T-cell (primary cell): ENCODE measurements at regions not wholly inside any gene's neighbourhood (a gene's known extent, or its start where the extent isn't known, plus 50 kb on each side); places are given as distances from the start of the nearest gene placed in this dataset.

Experiments used
- ATAC-seq, 4 experiments: fragments of 200-7000 bp in 3 of 4; fragments of 150-1000 bp in 1 of 4; cut with Tn5 transposase; replicated peaks in 1 of 4; 1 replicate in 3 of 4; 2 replicates in 1 of 4; pipeline ENCODE4 v1.10.0; 2021; ENCODE audit warnings: moderate library complexity in 3 of 4, mild to moderate bottlenecking in 2 of 4, moderate number of reproducible peaks in 1 of 4
- CTCF ChIA-PET, 2 donors: fragments of 300-600 bp; sonication (Branson Sonifier 250); formaldehyde crosslinking; loops; one replicate each; lab custom pipeline; 2022; ENCODE audit warnings: antibody characterized with exemption in 2 of 2; lab: Charles Lee
- POLR2A ChIA-PET, 2 donors: fragments of 300-600 bp; sonication (Branson Sonifier 250); formaldehyde crosslinking; loops; one replicate each; lab custom pipeline; 2022; ENCODE audit warnings: antibody characterized with exemption in 2 of 2; lab: Charles Lee
- DNase-seq, 35 experiments: peaks; one replicate each; pipeline versions ENCODE4 v3.0.0 to v3.0.0-alpha.2; 2013 to 2023
- H3K27ac ChIP-seq: one replicate; pipeline ENCODE4 v1.5.1; 2013; ENCODE audit warnings: low read length
- H3K27me3 ChIP-seq, 2 experiments: replicated peaks in 1 of 2; 1 replicate in 1 of 2; 2 replicates in 1 of 2; pipeline versions ENCODE4 v1.6.1 to v1.7.0; 2013; ENCODE audit warnings: low read length in 1 of 2, mixed read lengths in 1 of 2; ENCODE audit not compliant: control insufficient read depth in 2 of 2, insufficient read depth in 2 of 2; ENCODE audit errors: extremely low read depth in 1 of 2
- H3K36me3 ChIP-seq, 2 donors: 1 replicate in 1 of 2; 2 replicates in 1 of 2; pipeline versions ENCODE4 v1.6.1 to v1.7.0; 2013; ENCODE audit warnings: low read length in 1 of 2; ENCODE audit not compliant: control insufficient read depth in 2 of 2, insufficient read depth in 1 of 2; ENCODE audit errors: extremely low read depth in 1 of 2
- H3K4me1 ChIP-seq, 2 experiments: 1 replicate in 1 of 2; 2 replicates in 1 of 2; pipeline versions ENCODE4 v1.6.1 to v1.7.0; 2013; ENCODE audit warnings: low read length in 2 of 2, mixed read lengths in 1 of 2; ENCODE audit not compliant: insufficient read depth in 2 of 2, control insufficient read depth in 1 of 2; ENCODE audit errors: extremely low read depth in 1 of 2
- H3K4me3 ChIP-seq, 2 donors: 1 replicate in 1 of 2; 2 replicates in 1 of 2; pipeline versions ENCODE4 v1.5.1 to v1.7.0; 2013; ENCODE audit warnings: mild to moderate bottlenecking in 2 of 2, low read length in 1 of 2, moderate library complexity in 1 of 2; ENCODE audit not compliant: control insufficient read depth in 1 of 2; ENCODE audit errors: extremely low read depth in 1 of 2
- H3K9me3 ChIP-seq: 2 replicates; pipeline ENCODE4 v1.7.0; 2013
- H3K27ac Mint-ChIP-seq, 2 donors: one replicate each; pipeline ENCODE4 v1.8.0; 2020 to 2021; ENCODE audit warnings: mild to moderate bottlenecking in 2 of 2, mixed read lengths in 2 of 2
- H3K27me3 Mint-ChIP-seq, 2 donors: one replicate each; pipeline ENCODE4 v1.8.0; 2021 to 2022; ENCODE audit warnings: mixed read lengths in 2 of 2
- H3K36me3 Mint-ChIP-seq: one replicate; pipeline ENCODE4 v1.8.0; 2021; ENCODE audit warnings: mixed read lengths
- H3K4me1 Mint-ChIP-seq, 3 donors: one replicate each; pipeline ENCODE4 v1.8.0; 2020 to 2022; ENCODE audit warnings: mixed read lengths in 3 of 3, mild to moderate bottlenecking in 1 of 3
- H3K4me3 Mint-ChIP-seq, 3 donors: one replicate each; pipeline ENCODE4 v1.8.0; 2020 to 2022; ENCODE audit warnings: mild to moderate bottlenecking in 3 of 3, mixed read lengths in 3 of 3, moderate library complexity in 3 of 3
- H3K9me3 Mint-ChIP-seq, 3 donors: one replicate each; pipeline ENCODE4 v1.8.0; 2020 to 2022; ENCODE audit warnings: mixed read lengths in 3 of 3
- WGBS: methylation state at CpG from one replicate; pipeline ENCODE4 v1.1.5; 2013; ENCODE audit warnings: missing lambda C conversion rate; ENCODE audit not compliant: insufficient coverage; 5-methylcytosine and 5-hydroxymethylcytosine counted together

DNA sequence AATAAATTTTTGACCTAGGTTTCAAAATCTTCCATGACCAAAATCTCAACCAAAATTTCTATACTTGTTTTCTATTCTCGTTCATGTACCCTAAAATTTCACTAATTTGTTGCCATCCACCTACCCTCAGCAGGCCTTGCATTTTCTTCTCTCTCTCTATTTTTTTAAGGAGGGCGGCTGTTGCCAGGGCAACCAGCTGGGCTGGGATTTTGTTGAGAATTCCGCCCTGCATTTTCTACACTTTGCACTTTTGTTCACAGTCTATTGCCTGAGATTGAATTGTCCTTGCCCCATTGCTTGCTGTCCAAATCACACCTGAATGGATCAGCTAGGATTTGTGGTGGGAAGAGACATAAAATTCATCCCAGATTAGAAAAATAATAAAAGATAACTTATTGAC lies 657.5 kb upstream of the NRP1 start:
- no peak for DNase-seq
- no peaks in the 10 kb centered on the region for H3K4me1 ChIP-seq
- no peak overlapping the region for H3K27ac ChIP-seq
- CTCF ChIA-PET: no interaction called here
- Mint-ChIP-seq H3K27ac (no peak overlapping the region), H3K27me3 (peaks cover 6 to 9% of the 10 kb centered on the region in 2 donors), H3K4me1 (no peaks in the 10 kb centered on the region), H3K36me3 (no peaks in the 10 kb centered on the region), H3K4me3 (no peak overlapping the region), H3K9me3 (peaks cover 0 to 9% (median 0%) of the 10 kb centered on the region in 3 donors)
- no peak for ATAC-seq
- WGBS: no CpG with 5 or more reads among the region's 3 CpGs
- POLR2A ChIA-PET: no interaction called here
- no peaks in the 10 kb centered on the region for H3K36me3 ChIP-seq
- no peak overlapping the region for H3K4me3 ChIP-seq
- H3K27me3 ChIP-seq: no peaks in the 10 kb centered on the region
- H3K9me3 ChIP-seq: no peaks in the 10 kb centered on the region

DNA sequence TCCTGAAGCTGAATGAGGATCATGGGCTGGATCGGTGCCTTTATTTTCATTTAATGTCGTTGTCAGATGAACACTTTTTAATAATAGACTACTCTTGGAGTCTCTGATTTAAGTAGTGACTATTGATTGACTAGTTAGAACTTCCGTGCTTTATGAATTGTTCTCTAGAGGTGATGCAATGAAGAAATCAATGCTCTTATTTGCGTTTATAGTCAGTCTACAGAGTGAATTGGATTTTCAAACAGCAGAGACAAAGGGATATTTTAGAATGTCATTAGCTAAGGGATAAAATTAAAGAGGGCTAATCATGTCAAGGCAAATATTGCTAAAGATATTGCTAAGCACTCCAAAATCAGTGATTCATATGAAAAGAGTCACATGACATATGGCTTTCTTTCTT lies 652.0 kb upstream of the NRP1 start:
- WGBS: 70% methylated on average over 2 of the region's 4 CpGs
- no peak for ATAC-seq

DNA sequence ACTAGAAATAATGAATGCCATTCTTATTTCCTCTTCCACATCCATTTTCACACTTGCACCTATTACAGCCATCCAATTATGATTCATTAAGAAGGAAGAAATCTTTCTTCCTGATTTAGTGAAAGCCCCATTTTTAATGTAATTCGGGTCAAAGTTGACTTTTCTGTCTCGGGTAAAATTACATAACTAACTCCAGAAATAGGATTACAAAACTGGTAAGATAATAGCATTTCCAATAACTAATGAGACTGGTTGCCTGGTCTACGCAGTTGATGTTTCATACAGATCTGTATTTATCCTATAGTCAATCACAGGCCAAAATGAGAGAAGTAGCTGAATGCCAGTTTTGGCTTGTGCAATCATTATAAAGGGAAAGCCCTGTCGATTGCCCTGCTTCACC lies 651.5 kb upstream of the NRP1 start:
- H3K27me3 Mint-ChIP-seq: peaks cover 1 to 6% of the 10 kb centered on the region in 2 donors
- H3K4me1 Mint-ChIP-seq: no peaks in the 10 kb centered on the region
- no peaks in the 10 kb centered on the region for H3K36me3 Mint-ChIP-seq
- Histone ChIP-seq H3K27me3 (no peaks in the 10 kb centered on the region), H3K4me1 (no peaks in the 10 kb centered on the region), H3K36me3 (no peaks in the 10 kb centered on the region), H3K4me3 (no peak overlapping the region), H3K9me3 (no peaks in the 10 kb centered on the region), H3K27ac (no peak overlapping the region)
- no peak for DNase-seq
- ChIA-PET POLR2A (no interaction called here), CTCF (no interaction called here)
- no peak overlapping the region for H3K27ac Mint-ChIP-seq
- peaks cover 0 to 6% (median 0%) of the 10 kb centered on the region in 3 donors for H3K9me3 Mint-ChIP-seq
- no peak overlapping the region for H3K4me3 Mint-ChIP-seq
- WGBS: no CpG with 5 or more reads among the region's 4 CpGs
- ATAC-seq: no peak

More for the DNA sequence above, 652.0 kb upstream of the NRP1 start:
- Histone ChIP-seq H3K4me1 (no peaks in the 10 kb centered on the region), H3K4me3 (no peak overlapping the region), H3K36me3 (no peaks in the 10 kb centered on the region), H3K27me3 (no peaks in the 10 kb centered on the region), H3K27ac (no peak overlapping the region), H3K9me3 (no peaks in the 10 kb centered on the region)
- no peak overlapping the region for H3K27ac Mint-ChIP-seq
- peaks cover 0 to 9% (median 0%) of the 10 kb centered on the region in 3 donors for H3K9me3 Mint-ChIP-seq
- H3K4me3 Mint-ChIP-seq: no peak overlapping the region
- ChIA-PET POLR2A (no interaction called here), CTCF (no interaction called here)
- H3K4me1 Mint-ChIP-seq: no peaks in the 10 kb centered on the region
- no peaks in the 10 kb centered on the region for H3K36me3 Mint-ChIP-seq
- no peak for DNase-seq
- H3K27me3 Mint-ChIP-seq: peaks cover 4 to 9% of the 10 kb centered on the region in 2 donors

DNA sequence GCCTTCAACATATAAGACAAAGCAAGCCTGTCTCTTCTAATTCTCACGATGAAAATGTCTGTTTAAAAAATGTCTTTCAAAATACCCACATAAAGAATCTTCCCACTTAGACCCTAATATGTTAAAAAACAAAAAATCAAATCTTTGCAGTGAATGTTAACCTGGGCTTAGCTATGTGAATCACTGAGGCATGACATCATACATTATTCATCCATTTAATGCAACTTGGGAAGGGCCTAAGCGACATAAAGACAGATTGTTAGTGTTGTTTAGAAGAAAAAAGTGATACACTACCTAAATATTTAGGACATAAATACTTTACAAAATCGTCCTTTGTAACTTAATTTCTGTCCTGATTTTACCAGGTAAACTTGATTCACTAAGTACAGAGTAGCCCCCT lies 648.5 kb upstream of the NRP1 start:
- WGBS: 14% methylated on average over 1 of the region's 3 CpGs

DNA sequence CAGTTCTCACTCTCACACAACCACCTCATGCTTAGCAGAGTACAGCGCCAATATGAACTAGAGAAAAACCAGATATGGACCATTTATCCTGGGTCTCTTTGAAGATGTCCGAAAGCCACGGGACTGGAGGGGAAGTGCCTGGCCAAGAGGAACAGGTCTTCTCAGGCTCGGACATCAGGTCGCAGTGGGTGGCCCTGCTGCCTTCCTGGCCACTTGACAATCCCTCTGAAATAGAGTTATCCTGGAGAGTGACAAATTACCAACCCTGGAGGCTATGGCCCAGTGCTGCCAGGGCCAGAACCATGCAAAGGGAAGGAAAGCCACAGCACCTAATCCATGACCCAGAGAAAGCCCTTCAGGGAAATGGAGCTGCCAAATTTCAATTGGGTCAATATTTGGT lies 646.8 kb upstream of the NRP1 start:
- H3K27ac ChIP-seq: no peak overlapping the region
- no peaks in the 10 kb centered on the region for H3K4me1 ChIP-seq
- Mint-ChIP-seq H3K27me3 (no peaks in the 10 kb centered on the region), H3K9me3 (no peaks in the 10 kb centered on the region), H3K36me3 (no peaks in the 10 kb centered on the region), H3K4me3 (no peak overlapping the region), H3K4me1 (no peaks in the 10 kb centered on the region), H3K27ac (no peak overlapping the region)
- no peak for ATAC-seq
- no peaks in the 10 kb centered on the region for H3K27me3 ChIP-seq
- ChIA-PET CTCF (no interaction called here), POLR2A (no interaction called here)
- no peaks in the 10 kb centered on the region for H3K36me3 ChIP-seq
- no peak for DNase-seq
- no peaks in the 10 kb centered on the region for H3K9me3 ChIP-seq
- WGBS: 92% methylated on average over 5 of the region's 5 CpGs
- H3K4me3 ChIP-seq: no peak overlapping the region

More for the DNA sequence above, 648.5 kb upstream of the NRP1 start:
- no peak overlapping the region for H3K27ac Mint-ChIP-seq
- H3K4me1 Mint-ChIP-seq: no peaks in the 10 kb centered on the region
- POLR2A ChIA-PET: no interaction called here
- no peaks in the 10 kb centered on the region for H3K4me1 ChIP-seq
- CTCF ChIA-PET: no interaction called here
- ATAC-seq (no peak), DNase-seq (no peak)
- no peaks in the 10 kb centered on the region for H3K9me3 Mint-ChIP-seq
- no peaks in the 10 kb centered on the region for H3K27me3 ChIP-seq
- H3K27me3 Mint-ChIP-seq: no peaks in the 10 kb centered on the region
- H3K4me3 Mint-ChIP-seq: no peak overlapping the region
- no peak overlapping the region for H3K4me3 ChIP-seq
- no peaks in the 10 kb centered on the region for H3K36me3 ChIP-seq
- no peak overlapping the region for H3K27ac ChIP-seq
- no peaks in the 10 kb centered on the region for H3K9me3 ChIP-seq
- no peaks in the 10 kb centered on the region for H3K36me3 Mint-ChIP-seq

DNA sequence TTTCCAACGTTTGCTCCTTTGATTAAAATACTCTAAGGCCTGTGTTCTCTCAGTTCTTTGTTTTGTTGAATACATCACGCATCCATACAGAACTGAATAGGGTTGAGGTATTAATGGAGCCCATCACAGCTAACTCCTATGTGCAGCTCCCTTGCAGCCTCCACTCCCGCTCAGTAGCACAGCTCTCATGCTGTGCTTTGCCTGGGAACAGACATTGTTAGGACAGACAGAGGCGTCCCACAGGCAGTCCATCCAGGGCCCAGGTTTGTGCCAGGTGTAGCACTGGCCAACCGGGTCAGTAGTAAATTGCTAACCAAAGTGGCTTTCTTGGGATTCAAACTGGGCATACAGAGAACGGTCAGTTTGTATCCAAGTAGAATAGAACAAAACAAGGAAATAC lies 644.7 kb upstream of the NRP1 start:
- Histone ChIP-seq H3K4me3 (no peak overlapping the region), H3K27me3 (no peaks in the 10 kb centered on the region), H3K4me1 (no peaks in the 10 kb centered on the region), H3K36me3 (no peaks in the 10 kb centered on the region), H3K9me3 (no peaks in the 10 kb centered on the region), H3K27ac (no peak overlapping the region)
- WGBS: 83% methylated on average over 3 of the region's 6 CpGs
- Mint-ChIP-seq H3K4me1 (no peaks in the 10 kb centered on the region), H3K9me3 (no peaks in the 10 kb centered on the region), H3K4me3 (no peak overlapping the region), H3K36me3 (no peaks in the 10 kb centered on the region), H3K27ac (no peak overlapping the region), H3K27me3 (no peaks in the 10 kb centered on the region)
- ChIA-PET CTCF (no interaction called here), POLR2A (no interaction called here)
- ATAC-seq: no peak
- DNase-seq: no peak

DNA sequence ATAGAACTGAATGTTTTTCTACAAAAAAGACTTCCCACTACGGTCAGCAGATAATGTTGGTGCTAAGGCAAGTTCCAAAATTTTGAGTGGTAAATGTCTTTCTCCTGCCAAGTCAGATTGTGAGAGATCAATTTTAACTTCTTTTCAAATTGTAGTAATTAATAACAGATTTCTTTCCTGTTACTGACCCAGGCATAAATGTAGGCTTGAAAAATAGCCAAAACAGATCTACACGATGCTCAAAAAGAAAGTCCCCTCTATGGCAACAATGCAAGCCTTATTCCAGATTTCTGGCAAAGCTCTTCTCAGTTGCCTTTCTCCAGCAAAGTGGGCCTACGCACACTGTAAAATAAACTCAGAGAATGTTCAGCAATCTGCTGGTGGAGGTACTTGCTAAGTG lies 641.0 kb upstream of the NRP1 start:
- Mint-ChIP-seq H3K4me3 (no peak overlapping the region), H3K36me3 (no peaks in the 10 kb centered on the region), H3K27me3 (peaks cover 0 to 2% of the 10 kb centered on the region in 2 donors), H3K4me1 (no peaks in the 10 kb centered on the region), H3K9me3 (no peaks in the 10 kb centered on the region), H3K27ac (no peak overlapping the region)
- WGBS: 90% methylated on average over 2 of the region's 3 CpGs
- Histone ChIP-seq H3K9me3 (no peaks in the 10 kb centered on the region), H3K27ac (no peak overlapping the region), H3K27me3 (no peaks in the 10 kb centered on the region), H3K36me3 (no peaks in the 10 kb centered on the region), H3K4me1 (no peaks in the 10 kb centered on the region), H3K4me3 (no peak overlapping the region)
- no peak for DNase-seq
- CTCF ChIA-PET: no interaction called here
- POLR2A ChIA-PET: no interaction called here
- ATAC-seq: no peak
